HG02885 (cell line): ENCODE measurements at regions not wholly inside any gene's neighbourhood (a gene's known extent, or its start where the extent isn't known, plus 50 kb on each side); places are given as distances from the start of the nearest gene placed in this dataset.

Source experiments
- ATAC-seq: cut with Tn5 transposase; IDR thresholded peaks from one replicate; pipeline ENCODE4 v1.9.1; 2021; ENCODE audit warnings: mild to moderate bottlenecking; ENCODE audit not compliant: unreplicated experiment, poor library complexity

- ATAC-seq = no peak
Measured at GRCh38 chr6:105921781-105922180, 164.4 kb upstream of the PRDM1 start.

- no peak for ATAC-seq
Measured at GRCh38 chr6:105920071-105920470, 166.1 kb upstream of the PRDM1 start.

- no peak for ATAC-seq
Measured at GRCh38 chr6:105917038-105917695, 169.0 kb upstream of the PRDM1 start.

GRCh38 chr6:105911106-105911629, 175.0 kb upstream of the PRDM1 start:
- ATAC-seq = no peak

- ATAC-seq = no peak
Measured at GRCh38 chr6:105909106-105909505, 177.0 kb upstream of the PRDM1 start.

GRCh38 chr6:105907991-105908390, 178.1 kb upstream of the PRDM1 start:
- no peak for ATAC-seq

GRCh38 chr6:105907301-105907700, 178.8 kb upstream of the PRDM1 start:
- no peak for ATAC-seq

GRCh38 chr6:105902401-105903031, 183.6 kb upstream of the PRDM1 start:
- no peak for ATAC-seq

GRCh38 chr6:105901583-105901982, 184.6 kb upstream of the PRDM1 start:
- ATAC-seq = no peak

- ATAC-seq = no peak
Measured at GRCh38 chr6:105900125-105900937, 185.8 kb upstream of the PRDM1 start.

- ATAC-seq = peak; percentile 70
Measured at GRCh38 chr6:105898286-105898685, 187.8 kb upstream of the PRDM1 start.

GRCh38 chr6:105897131-105897530, 189.0 kb upstream of the PRDM1 start:
- no peak for ATAC-seq

- ATAC-seq = no peak
Measured at GRCh38 chr6:105896821-105897095, 189.4 kb upstream of the PRDM1 start.

- ATAC-seq = no peak
Measured at GRCh38 chr6:105896052-105896820, 189.9 kb upstream of the PRDM1 start.

- ATAC-seq = no peak
Measured at GRCh38 chr6:105894556-105894955, 191.6 kb upstream of the PRDM1 start.

GRCh38 chr6:105893741-105894140, 192.4 kb upstream of the PRDM1 start:
- no peak for ATAC-seq

GRCh38 chr6:105892577-105893262, 193.4 kb upstream of the PRDM1 start:
- ATAC-seq = peak; percentile 93

- no peak for ATAC-seq
Measured at GRCh38 chr6:105890521-105891244, 195.5 kb upstream of the PRDM1 start.

- ATAC-seq = no peak
Measured at GRCh38 chr6:105889902-105890301, 196.2 kb upstream of the PRDM1 start.
